CD14-positive monocyte (primary cell): ENCODE measurements at regions not wholly inside any gene's neighbourhood (a gene's known extent, or its start where the extent isn't known, plus 50 kb on each side); places are given as distances from the start of the nearest gene placed in this dataset.

Experiments
- DNase-seq, 3 donors: peaks; one replicate each; pipeline ENCODE4 v3.0.0-alpha.2; 2011 to 2022
- H2AFZ ChIP-seq: 2 replicates; pipeline ENCODE4 v1.6.0; 2012; ENCODE audit warnings: mild to moderate bottlenecking, low read depth, low read length, inconsistent platforms; ENCODE audit not compliant: insufficient read depth, poor library complexity, severe bottlenecking
- H3K27ac ChIP-seq, 2 donors: 1 replicate in 1 of 2; 2 replicates in 1 of 2; pipeline ENCODE4 v1.5.1; 2012 to 2013; ENCODE audit warnings: low read length in 2 of 2, control low read depth in 1 of 2, inconsistent platforms in 1 of 2, low read depth in 1 of 2, mild to moderate bottlenecking in 1 of 2
- H3K27me3 ChIP-seq, 2 donors: one replicate each; pipeline versions ENCODE4 v1.6.0 to v1.6.1; 2011 to 2013; ENCODE audit warnings: low read length in 2 of 2; ENCODE audit not compliant: control insufficient read depth in 2 of 2, insufficient read depth in 2 of 2
- H3K36me3 ChIP-seq, 2 donors: replicated peaks in 1 of 2; 1 replicate in 1 of 2; 2 replicates in 1 of 2; pipeline versions ENCODE4 v1.5.1 to v1.6.1; 2012 to 2013; ENCODE audit warnings: low read length in 2 of 2, control low read depth in 1 of 2, inconsistent platforms in 1 of 2, mild to moderate bottlenecking in 1 of 2; ENCODE audit not compliant: insufficient read depth in 2 of 2, control insufficient read depth in 1 of 2
- H3K4me1 ChIP-seq, 2 donors: 1 replicate in 1 of 2; 2 replicates in 1 of 2; pipeline versions ENCODE4 v1.5.1 to v1.6.1; 2012 to 2013; ENCODE audit warnings: low read length in 2 of 2, control low read depth in 1 of 2, inconsistent platforms in 1 of 2, mild to moderate bottlenecking in 1 of 2, moderate library complexity in 1 of 2; ENCODE audit not compliant: insufficient read depth in 2 of 2, control insufficient read depth in 1 of 2
- H3K4me2 ChIP-seq: replicated peaks from 2 replicates; pipeline ENCODE3; 2012; ENCODE audit warnings: low read length, moderate library complexity, mild to moderate bottlenecking; ENCODE audit not compliant: poor library complexity, severe bottlenecking; ENCODE audit errors: extremely low read depth
- H3K4me3 ChIP-seq, 3 experiments: fragments of 200-600 bp in 1 of 3; sonication (generic) in 1 of 3; replicated peaks in 1 of 3; 1 replicate in 2 of 3; 2 replicates in 1 of 3; pipeline ENCODE4 v1.5.1; 2011 to 2013; ENCODE audit warnings: low read length in 3 of 3, mild to moderate bottlenecking in 3 of 3, control low read depth in 2 of 3, low read depth in 2 of 3, inconsistent platforms in 1 of 3, moderate library complexity in 1 of 3
- H3K79me2 ChIP-seq: 2 replicates; pipeline ENCODE4 v1.6.0; 2012; ENCODE audit warnings: mild to moderate bottlenecking, control low read depth, inconsistent platforms, low read length, moderate library complexity; ENCODE audit not compliant: insufficient read depth
- H3K9ac ChIP-seq: 2 replicates; pipeline ENCODE4 v1.6.0; 2017; ENCODE audit warnings: low read length, mild to moderate bottlenecking; ENCODE audit not compliant: insufficient read depth, poor library complexity, severe bottlenecking
- H3K9me3 ChIP-seq, 2 donors: replicated peaks in 1 of 2; 1 replicate in 1 of 2; 2 replicates in 1 of 2; pipeline versions ENCODE4 v1.5.1 to v1.6.1; 2012 to 2013; ENCODE audit warnings: low read length in 2 of 2, control low read depth in 1 of 2; ENCODE audit not compliant: control insufficient read depth in 1 of 2, insufficient read depth in 1 of 2
- H4K20me1 ChIP-seq: 2 replicates; pipeline ENCODE4 v1.6.0; 2012; ENCODE audit warnings: mild to moderate bottlenecking, low read length, control low read depth, moderate library complexity; ENCODE audit not compliant: insufficient read depth
- H3K27ac Mint-ChIP-seq, 7 donors: one replicate each; pipeline ENCODE4 v1.8.0; 2020; ENCODE audit warnings: mild to moderate bottlenecking in 7 of 7, mixed read lengths in 7 of 7, moderate library complexity in 6 of 7, inconsistent platforms in 2 of 7
- H3K27me3 Mint-ChIP-seq, 3 donors: one replicate each; pipeline ENCODE4 v1.8.0; 2021 to 2022; ENCODE audit warnings: low read depth in 3 of 3, mild to moderate bottlenecking in 3 of 3, mixed read lengths in 3 of 3, moderate library complexity in 3 of 3, inconsistent platforms in 1 of 3
- H3K36me3 Mint-ChIP-seq, 2 donors: one replicate each; pipeline ENCODE4 v1.8.0; 2020; ENCODE audit warnings: mixed read lengths in 2 of 2, inconsistent platforms in 1 of 2, mild to moderate bottlenecking in 1 of 2
- H3K4me1 Mint-ChIP-seq: one replicate; pipeline ENCODE4 v1.8.0; 2020; ENCODE audit warnings: mild to moderate bottlenecking, mixed read lengths
- H3K4me3 Mint-ChIP-seq, 2 donors: one replicate each; pipeline ENCODE4 v1.8.0; 2020; ENCODE audit warnings: mild to moderate bottlenecking in 2 of 2, mixed read lengths in 2 of 2, moderate library complexity in 1 of 2
- H3K9me3 Mint-ChIP-seq, 7 donors: one replicate each; pipeline ENCODE4 v1.8.0; 2020 to 2022; ENCODE audit warnings: mixed read lengths in 7 of 7, mild to moderate bottlenecking in 6 of 7, moderate library complexity in 6 of 7, inconsistent platforms in 2 of 7
- WGBS: methylation state at CpG from one replicate; pipeline ENCODE4 v1.1.5; 2013; ENCODE audit warnings: missing lambda C conversion rate; ENCODE audit not compliant: insufficient coverage; 5-methylcytosine and 5-hydroxymethylcytosine counted together
- intact Hi-C, 2 donors: fragments of 100-400 bp; cut with micrococcal nuclease; formaldehyde crosslinking; loops; one replicate each; pipeline versions ENCODE4 v1.15.0 to v1.15.1; 2023
- TF ChIP-seq, protein P1 (sequence below): fragments of 200-600 bp; IDR thresholded peaks from one replicate; pipeline ENCODE4 v1.8.0; 2022; ENCODE audit warnings: antibody characterized with exemption, mild to moderate bottlenecking

DNA sequence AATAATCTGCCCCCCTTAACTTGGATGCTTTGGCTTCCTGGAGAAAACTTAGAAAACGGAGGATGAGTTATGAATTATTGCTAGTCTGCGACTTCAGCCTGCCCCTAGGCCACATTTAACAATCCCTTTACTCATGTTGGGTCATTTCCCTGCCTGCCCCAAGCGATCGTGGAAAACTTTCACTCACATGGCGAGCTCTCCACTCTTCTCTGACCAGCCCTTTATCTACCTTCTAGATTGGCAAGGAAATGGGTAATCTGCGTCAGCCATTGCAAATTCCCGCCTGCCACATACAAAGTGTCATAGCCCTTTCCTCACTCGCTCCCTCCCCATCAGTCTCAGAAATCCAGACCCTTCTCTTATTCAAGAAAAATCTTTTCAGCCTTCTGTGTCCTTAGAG, 154.3 kb upstream of the IRS2 start:
- Mint-ChIP-seq H3K4me1 (no peaks in the 10 kb centered on the region), H3K9me3 (peaks cover 0 to 9% (median 3%) of the 10 kb centered on the region in 7 donors), H3K27me3 (no peaks in the 10 kb centered on the region), H3K4me3 (no peak overlapping the region), H3K27ac (no peak overlapping the region), H3K36me3 (no peaks in the 10 kb centered on the region)
- peaks cover 0 to 6% of the 10 kb centered on the region in 2 donors for H3K9me3 ChIP-seq
- no peak for DNase-seq
- H3K79me2 ChIP-seq = no peaks in the 10 kb centered on the region
- no peaks in the 10 kb centered on the region for H3K4me1 ChIP-seq
- H3K4me3 ChIP-seq = no peak overlapping the region
- 90% methylated on average over 6 of the region's 8 CpGs for WGBS
- H3K27me3 ChIP-seq = no peaks in the 10 kb centered on the region
- TF ChIP-seq, protein P1, sequence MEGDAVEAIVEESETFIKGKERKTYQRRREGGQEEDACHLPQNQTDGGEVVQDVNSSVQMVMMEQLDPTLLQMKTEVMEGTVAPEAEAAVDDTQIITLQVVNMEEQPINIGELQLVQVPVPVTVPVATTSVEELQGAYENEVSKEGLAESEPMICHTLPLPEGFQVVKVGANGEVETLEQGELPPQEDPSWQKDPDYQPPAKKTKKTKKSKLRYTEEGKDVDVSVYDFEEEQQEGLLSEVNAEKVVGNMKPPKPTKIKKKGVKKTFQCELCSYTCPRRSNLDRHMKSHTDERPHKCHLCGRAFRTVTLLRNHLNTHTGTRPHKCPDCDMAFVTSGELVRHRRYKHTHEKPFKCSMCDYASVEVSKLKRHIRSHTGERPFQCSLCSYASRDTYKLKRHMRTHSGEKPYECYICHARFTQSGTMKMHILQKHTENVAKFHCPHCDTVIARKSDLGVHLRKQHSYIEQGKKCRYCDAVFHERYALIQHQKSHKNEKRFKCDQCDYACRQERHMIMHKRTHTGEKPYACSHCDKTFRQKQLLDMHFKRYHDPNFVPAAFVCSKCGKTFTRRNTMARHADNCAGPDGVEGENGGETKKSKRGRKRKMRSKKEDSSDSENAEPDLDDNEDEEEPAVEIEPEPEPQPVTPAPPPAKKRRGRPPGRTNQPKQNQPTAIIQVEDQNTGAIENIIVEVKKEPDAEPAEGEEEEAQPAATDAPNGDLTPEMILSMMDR = no peak
- H3K27ac ChIP-seq = no peak overlapping the region
- H4K20me1 ChIP-seq = no peaks in the 10 kb centered on the region
- H3K9ac ChIP-seq = no peak overlapping the region
- H3K4me2 ChIP-seq = no peak overlapping the region
- H2AFZ ChIP-seq = no peak overlapping the region
- intact Hi-C loops = no loop called here
- H3K36me3 ChIP-seq = no peaks in the 10 kb centered on the region

GRCh38 chr13:109939838-109940237, 153.5 kb upstream of the IRS2 start:
- no peaks in the 10 kb centered on the region for H3K79me2 ChIP-seq
- H3K36me3 Mint-ChIP-seq = no peaks in the 10 kb centered on the region
- no peak overlapping the region for H3K4me2 ChIP-seq
- TF ChIP-seq, protein P1 = no peak
- H3K4me3 Mint-ChIP-seq = no peak overlapping the region
- no peak overlapping the region for H3K27ac Mint-ChIP-seq
- H3K9ac ChIP-seq = no peak overlapping the region
- no peaks in the 10 kb centered on the region for H3K27me3 ChIP-seq
- H3K9me3 Mint-ChIP-seq = peaks cover 0 to 9% (median 3%) of the 10 kb centered on the region in 7 donors
- peaks cover 0 to 6% of the 10 kb centered on the region in 2 donors for H3K9me3 ChIP-seq
- intact Hi-C loops = no loop called here
- no peaks in the 10 kb centered on the region for H3K4me1 Mint-ChIP-seq
- no peak overlapping the region for H3K4me3 ChIP-seq
- H3K36me3 ChIP-seq = no peaks in the 10 kb centered on the region
- H4K20me1 ChIP-seq = no peaks in the 10 kb centered on the region
- H3K27me3 Mint-ChIP-seq = no peaks in the 10 kb centered on the region
- no peak overlapping the region for H2AFZ ChIP-seq
- H3K27ac ChIP-seq = no peak overlapping the region
- WGBS = 95% methylated on average over 9 of the region's 10 CpGs
- H3K4me1 ChIP-seq = no peaks in the 10 kb centered on the region
- no peak for DNase-seq
